K562 (cell line): ENCODE measurements at regions not wholly inside any gene's neighbourhood (a gene's known extent, or its start where the extent isn't known, plus 50 kb on each side); places are given as distances from the start of the nearest gene placed in this dataset.

ENCODE experiments used
- ATAC-seq: fragments of 200-7000 bp; cut with Tn5 transposase; 3 replicates; pipeline ENCODE4 v1.9.1; 2020; ENCODE audit warnings: moderate library complexity
- BruUV-seq: library from RNA; stranded (reverse); fragments of 400-500 nt; replicated peaks from 2 replicates; lab custom pipeline; 2021; lab: Mats Ljungman, UMichigan
- CTCF ChIA-PET: fragments of 300-600 bp; formaldehyde crosslinking; extraction: SDS; loops from one replicate; lab custom pipeline; 2021; ENCODE audit warnings: low intra/inter-chr PET ratio; lab: Yijun Ruan, JAX
- POLR2A ChIA-PET: fragments of 300-600, 350-650 bp; sonication (Branson Sonifier 250); formaldehyde crosslinking; extraction: SDS; loops from one replicate; lab custom pipeline; 2021; ENCODE audit warnings: antibody characterized with exemption, inconsistent platforms; lab: Yijun Ruan, JAX
- DNase-seq, 4 experiments: peaks; one replicate each; pipeline versions ENCODE4 v3.0.0 to v3.0.0-alpha.2; 2011 to 2018; ENCODE audit warnings: low spot score in 3 of 4, mixed read lengths in 3 of 4; ENCODE audit errors: extremely low read depth in 1 of 4
- FAIRE-seq: peaks from 2 replicates; lab custom pipeline; 2011; peaks lifted over from hg19 to GRCh38; lab: Jason Lieb, UNC
- H2AFZ ChIP-seq: 2 replicates; pipeline ENCODE4 v1.6.0; 2011; ENCODE audit warnings: low read depth, low read length, control low read depth, inconsistent platforms
- H3K27ac ChIP-seq: fragments of 200-600 bp; 3 replicates; pipeline ENCODE4 v1.8.0; 2011; ENCODE audit warnings: low read depth, mild to moderate bottlenecking, control low read depth, inconsistent platforms, low read length, moderate library complexity, mixed read lengths; ENCODE audit errors: extremely low read depth
- H3K27me3 ChIP-seq, 2 experiments: fragments of 300-600 bp in 1 of 2; 2 replicates in 1 of 2; 3 replicates in 1 of 2; pipeline versions ENCODE4 v1.6.0 to v1.8.0; 2011; ENCODE audit warnings: inconsistent platforms in 2 of 2, low read length in 2 of 2, mild to moderate bottlenecking in 1 of 2, mixed read lengths in 1 of 2, moderate library complexity in 1 of 2; ENCODE audit not compliant: control insufficient read depth in 2 of 2, insufficient read depth in 2 of 2
- H3K36me3 ChIP-seq: fragments of 300-600 bp; 3 replicates; pipeline ENCODE4 v1.8.0; 2011; ENCODE audit warnings: mild to moderate bottlenecking, low read length, inconsistent platforms; ENCODE audit not compliant: control insufficient read depth, insufficient read depth
- H3K4me1 ChIP-seq, 2 experiments: fragments of 200-600 bp in 1 of 2; replicated peaks in 1 of 2; 2 replicates in 1 of 2; 3 replicates in 1 of 2; pipeline versions ENCODE4 v1.5.1 to v1.8.0; 2011; ENCODE audit warnings: inconsistent platforms in 2 of 2, low read length in 2 of 2, mild to moderate bottlenecking in 1 of 2, mixed read lengths in 1 of 2, moderate library complexity in 1 of 2; ENCODE audit not compliant: control insufficient read depth in 2 of 2, insufficient read depth in 2 of 2
- H3K4me2 ChIP-seq: 2 replicates; pipeline ENCODE4 v1.6.1; 2011; ENCODE audit warnings: low read length, control low read depth, inconsistent platforms, mixed read lengths; ENCODE audit not compliant: insufficient read depth
- H3K4me3 ChIP-seq: fragments of 200-600 bp; sonication (generic), shearing (Covaris generic); 2 replicates; pipeline ENCODE4 v1.5.1; 2016; ENCODE audit warnings: control low read depth, inconsistent platforms
- H3K79me2 ChIP-seq: fragments of 200-600 bp; 3 replicates; pipeline ENCODE4 v1.8.0; 2011; ENCODE audit warnings: low read length, inconsistent platforms; ENCODE audit not compliant: control insufficient read depth, insufficient read depth
- H3K9ac ChIP-seq, 2 experiments: 2 replicates each; pipeline versions ENCODE4 v1.6.0 to v1.6.1; 2011; ENCODE audit warnings: low read depth in 2 of 2, low read length in 2 of 2, control low read depth in 1 of 2, inconsistent platforms in 1 of 2, mild to moderate bottlenecking in 1 of 2, mixed read lengths in 1 of 2; ENCODE audit not compliant: insufficient read depth in 1 of 2
- H3K9me1 ChIP-seq: one replicate; pipeline ENCODE4 v1.6.0; 2011; ENCODE audit warnings: inconsistent platforms, mild to moderate bottlenecking, low read length, moderate library complexity; ENCODE audit not compliant: control insufficient read depth, insufficient read depth
- H3K9me3 ChIP-seq: replicated peaks from 2 replicates; pipeline ENCODE4 v1.5.1; 2011; ENCODE audit warnings: low read depth, low read length, inconsistent platforms; ENCODE audit not compliant: control insufficient read depth, insufficient read depth
- H4K20me1 ChIP-seq: replicated peaks from 2 replicates; pipeline ENCODE4 v1.6.1; 2011; ENCODE audit warnings: low read length, inconsistent platforms, mixed read lengths; ENCODE audit not compliant: control insufficient read depth, insufficient read depth
- JUN ChIP-seq, 2 experiments: sonication (generic) in 1 of 2; formaldehyde crosslinking in 1 of 2; IDR thresholded peaks; 2 replicates each; pipeline versions ENCODE4 v1.6.1 to v1.8.0; 2012 to 2022; ENCODE audit warnings: borderline replicate concordance in 2 of 2, mild to moderate bottlenecking in 2 of 2, improper control_type of control experiment in 1 of 2, low read depth in 1 of 2, low read length in 1 of 2, missing genetic modification reagents in 1 of 2
- PRDM10 ChIP-seq: fragments of 450-650 bp; IDR thresholded peaks from 2 replicates; pipeline ENCODE4 v1.6.1; 2018; ENCODE audit not compliant: partially characterized antibody
- TEAD4 ChIP-seq, 2 experiments: sonication (generic) in 1 of 2; formaldehyde crosslinking in 1 of 2; IDR thresholded peaks; 2 replicates each; pipeline versions ENCODE4 v1.6.1 to v1.8.0; 2012 to 2022; ENCODE audit warnings: borderline replicate concordance in 1 of 2, inconsistent platforms in 1 of 2, low read length in 1 of 2, mild to moderate bottlenecking in 1 of 2, missing genetic modification reagents in 1 of 2
- ZKSCAN1 ChIP-seq: fragments of 150-350 bp; IDR thresholded peaks from 2 replicates; pipeline ENCODE4 v1.6.1; 2016; ENCODE audit warnings: low read depth, low read length
- ZNF318 ChIP-seq, 2 experiments: fragments of 450-650 bp; IDR thresholded peaks; 2 replicates each; pipeline ENCODE4 v1.6.1; 2016; ENCODE audit warnings: mild to moderate bottlenecking in 2 of 2, borderline replicate concordance in 1 of 2, low read depth in 1 of 2, moderate library complexity in 1 of 2
- ZNF75A ChIP-seq: fragments of 450-650 bp; formaldehyde crosslinking; IDR thresholded peaks from 2 replicates; pipeline ENCODE4 v1.4.0; 2020; ENCODE audit warnings: mild to moderate bottlenecking
- WGBS: fragments of 100-300 bp; shearing (Covaris generic); methylation state at CpG from one replicate; pipeline ENCODE4 v1.1.6; 2016; ENCODE audit warnings: low coverage, mixed read lengths; ENCODE audit not compliant: insufficient coverage; ENCODE audit errors: missing lambda C conversion rate; 5-methylcytosine and 5-hydroxymethylcytosine counted together
- in situ Hi-C: fragments of 300-500 bp; cut with MboI; formaldehyde crosslinking; loops from 4 replicates; pipeline ENCODE4 v1.15.0; 2018; ENCODE audit warnings: inconsistent platforms, mixed read lengths
- intact Hi-C: fragments of 100-400 bp; cut with micrococcal nuclease; formaldehyde crosslinking; loops from 2 replicates; pipeline ENCODE4 v1.14.2; 2022

- TF ChIP-seq PRDM10 (no peak), JUN (IDR thresholded peaks at IDR 0.05; ENCODE audit: borderline replicate concordance, low read depth, low read length) (no peak), JUN (CRISPR knock-in tag; IDR thresholded peaks at IDR 0.05; ENCODE audit: borderline replicate concordance) (no peak), ZNF75A (no peak)
Observed at GRCh38 chr4:157459785-157460184, 239.3 kb downstream of the GRIA2 start (continued).

- H3K27me3 ChIP-seq = no peaks in the 10 kb centered on the region
- no peaks in the 10 kb centered on the region for H3K36me3 ChIP-seq
- no peak overlapping the region for H3K9ac ChIP-seq
- POLR2A ChIA-PET = no interaction called here
- H4K20me1 ChIP-seq = no peaks in the 10 kb centered on the region
- no peaks in the 10 kb centered on the region for H3K9me3 ChIP-seq
- H3K9me1 ChIP-seq = no peaks in the 10 kb centered on the region
- no peak overlapping the region for H3K27ac ChIP-seq
- no peak overlapping the region for H3K4me2 ChIP-seq
- 0% methylated on average over 3 of the region's 3 CpGs for whole genome bisulfite sequencing
- ATAC-seq (no peak), DNase-seq (no peak), FAIRE-seq (no peak)
- CTCF ChIA-PET = no interaction called here
- no TSS peak for BruUV-seq
- no peaks in the 10 kb centered on the region for H3K79me2 ChIP-seq
- H3K4me3 ChIP-seq = no peak overlapping the region
- in situ Hi-C loops = no loop called here
- intact Hi-C loops = no loop called here
- no peaks in the 10 kb centered on the region for H3K4me1 ChIP-seq
- no peak overlapping the region for H2AFZ ChIP-seq
- TF ChIP-seq ZNF318 (IDR thresholded peaks at IDR 0.05; ENCODE audit: borderline replicate concordance in 1 of 2, low read depth in 1 of 2) = no peak
- TF ChIP-seq TEAD4 (IDR thresholded peaks at IDR 0.05; ENCODE audit: low read length) = no peak
- no peak for TF ChIP-seq TEAD4 (CRISPR knock-in tag; IDR thresholded peaks at IDR 0.05; ENCODE audit: borderline replicate concordance)
- no peak for TF ChIP-seq ZKSCAN1
Observed at GRCh38 chr4:157447195-157447594, 226.7 kb downstream of the GRIA2 start.
